ENCODE measurements at regions not wholly inside any gene's neighbourhood (a gene's known extent, or its start where the extent isn't known, plus 50 kb on each side); places are given as distances from the start of the nearest gene placed in this dataset.
A peak's percentile ranks its signal among the peaks of the same experiment; 100 is the strongest.

- H3K36me3 Mint-ChIP-seq, result no peaks in the 10 kb centered on the region
- Histone ChIP-seq H2AFZ (ENCODE audit: insufficient read depth, low read depth, low read length, poor library complexity, severe bottlenecking) (no peak overlapping the region), H3K4me3 (replicated peaks in 1 of 3; ENCODE audit: low read depth in 2 of 3, low read length in 3 of 3) (no peak overlapping the region), H3K9me3 (replicated peaks in 1 of 2; ENCODE audit: control insufficient read depth in 1 of 2, insufficient read depth in 1 of 2, low read length in 2 of 2) (peaks cover 10 to 20% of the 10 kb centered on the region in 2 donors), H3K27me3 (ENCODE audit: control insufficient read depth in 2 of 2, insufficient read depth in 2 of 2, low read length in 2 of 2) (no peaks in the 10 kb centered on the region), H3K4me2 (replicated peaks; ENCODE audit: extremely low read depth, low read length, poor library complexity, severe bottlenecking) (no peak overlapping the region), H3K79me2 (ENCODE audit: insufficient read depth, low read length) (no peaks in the 10 kb centered on the region), H3K27ac (ENCODE audit: low read depth in 1 of 2, low read length in 2 of 2) (no peak overlapping the region), H3K4me1 (ENCODE audit: control insufficient read depth in 1 of 2, insufficient read depth in 2 of 2, low read length in 2 of 2) (no peaks in the 10 kb centered on the region), H4K20me1 (ENCODE audit: insufficient read depth, low read length) (no peaks in the 10 kb centered on the region), H3K36me3 (replicated peaks in 1 of 2; ENCODE audit: control insufficient read depth in 1 of 2, insufficient read depth in 2 of 2, low read length in 2 of 2) (no peaks in the 10 kb centered on the region), H3K9ac (ENCODE audit: insufficient read depth, low read length, poor library complexity, severe bottlenecking) (no peak overlapping the region)
- no peak overlapping the region for H3K27ac Mint-ChIP-seq
- WGBS (ENCODE audit: insufficient coverage), result 100% methylated on average over 3 of the region's 4 CpGs
- no peak for DNase-seq
- no peak for TF ChIP-seq CTCF (IDR thresholded peaks at IDR 0.05)
- H3K4me3 Mint-ChIP-seq, result no peak overlapping the region
- peaks cover 4% of the 10 kb centered on the region for H3K4me1 Mint-ChIP-seq
- peaks cover 2 to 5% (median 2%) of the 10 kb centered on the region in 3 donors for H3K27me3 Mint-ChIP-seq (ENCODE audit: low read depth in 3 of 3)
- intact Hi-C loops (cut with micrococcal nuclease), result no loop called here
- peaks cover 15 to 26% (median 22%) of the 10 kb centered on the region in 7 donors for H3K9me3 Mint-ChIP-seq
Measured at GRCh38 chr10:30248728-30249127, 100.3 kb downstream of the MTPAP start.

- WGBS (ENCODE audit: insufficient coverage), result 100% methylated on average over 1 of the region's 4 CpGs
- Histone ChIP-seq H3K36me3 (replicated peaks in 1 of 2; ENCODE audit: control insufficient read depth in 1 of 2, insufficient read depth in 2 of 2, low read length in 2 of 2) (no peaks in the 10 kb centered on the region), H3K79me2 (ENCODE audit: insufficient read depth, low read length) (no peaks in the 10 kb centered on the region), H3K27me3 (ENCODE audit: control insufficient read depth in 2 of 2, insufficient read depth in 2 of 2, low read length in 2 of 2) (no peaks in the 10 kb centered on the region), H3K9me3 (replicated peaks in 1 of 2; ENCODE audit: control insufficient read depth in 1 of 2, insufficient read depth in 1 of 2, low read length in 2 of 2) (peaks cover 8 to 20% of the 10 kb centered on the region in 2 donors), H3K9ac (ENCODE audit: insufficient read depth, low read length, poor library complexity, severe bottlenecking) (no peak overlapping the region), H3K4me1 (ENCODE audit: control insufficient read depth in 1 of 2, insufficient read depth in 2 of 2, low read length in 2 of 2) (no peaks in the 10 kb centered on the region), H3K27ac (ENCODE audit: low read depth in 1 of 2, low read length in 2 of 2) (no peak overlapping the region), H2AFZ (ENCODE audit: insufficient read depth, low read depth, low read length, poor library complexity, severe bottlenecking) (peak overlapping the region; percentile 42), H3K4me3 (replicated peaks in 1 of 3; ENCODE audit: low read depth in 2 of 3, low read length in 3 of 3) (peak overlapping the region in 1 of 3 experiments; percentile 8), H4K20me1 (ENCODE audit: insufficient read depth, low read length) (no peaks in the 10 kb centered on the region), H3K4me2 (replicated peaks; ENCODE audit: extremely low read depth, low read length, poor library complexity, severe bottlenecking) (no peak overlapping the region)
- Mint-ChIP-seq H3K27ac (peak overlapping the region in 6 of 7 donors; percentile 13 to 66 (median 54)), H3K4me1 (peaks cover 4% of the 10 kb centered on the region), H3K9me3 (peaks cover 10 to 22% (median 19%) of the 10 kb centered on the region in 7 donors), H3K27me3 (ENCODE audit: low read depth in 3 of 3) (peaks cover 2% of the 10 kb centered on the region in 3 donors), H3K36me3 (no peaks in the 10 kb centered on the region), H3K4me3 (no peak overlapping the region)
- TF ChIP-seq CTCF (IDR thresholded peaks at IDR 0.05), result no peak
- peak; percentile 10 to 47 (median 26) for DNase-seq
- intact Hi-C loops (cut with micrococcal nuclease), result no loop called here
Measured at GRCh38 chr10:30247704-30248103, 101.4 kb downstream of the MTPAP start.
